SK-N-SH treated with all-trans-retinoic acid at 6 μM for 48 hours (cell line): ENCODE measurements at regions not wholly inside any gene's neighbourhood (a gene's known extent, or its start where the extent isn't known, plus 50 kb on each side); places are given as distances from the start of the nearest gene placed in this dataset.

Experiments
- ATAC-seq: fragments of 200-7000 bp; cut with Tn5 transposase; 3 replicates; pipeline ENCODE4 v1.9.1; 2020; ENCODE audit warnings: mild to moderate bottlenecking, moderate library complexity
- ARNTL ChIP-seq: fragments of 450-650 bp; formaldehyde crosslinking; IDR thresholded peaks from 2 replicates; pipeline ENCODE4 v1.5.0; 2020; ENCODE audit warnings: low read depth, mild to moderate bottlenecking, moderate library complexity, borderline replicate concordance
- BACH2 ChIP-seq: fragments of 250-450 bp; sonication (Bioruptor Pico); IDR thresholded peaks from 2 replicates; pipeline ENCODE4 v1.9.0; 2021; ENCODE audit warnings: mild to moderate bottlenecking, borderline replicate concordance
- CREB5 ChIP-seq: fragments of 250-450 bp; sonication (Bioruptor Pico); IDR thresholded peaks from 2 replicates; pipeline ENCODE4 v1.5.1; 2020; ENCODE audit warnings: low read depth, mild to moderate bottlenecking, moderate library complexity
- ESRRG ChIP-seq: fragments of 250-450 bp; sonication (Bioruptor Pico); IDR thresholded peaks from 2 replicates; pipeline ENCODE4 v1.6.1; 2021; ENCODE audit warnings: mild to moderate bottlenecking
- ISL1 ChIP-seq: fragments of 250-450 bp; sonication (Bioruptor Pico); IDR thresholded peaks from 2 replicates; pipeline ENCODE4 v2.1.2; 2022; ENCODE audit warnings: mild to moderate bottlenecking, moderate library complexity
- OSR1 ChIP-seq: fragments of 250-450 bp; sonication (Bioruptor Pico); IDR thresholded peaks from 2 replicates; pipeline ENCODE4 v1.8.0; 2022; ENCODE audit warnings: moderate library complexity, mild to moderate bottlenecking, inconsistent platforms
- PATZ1 ChIP-seq: fragments of 250-450 bp; sonication (Bioruptor Pico); IDR thresholded peaks from 2 replicates; pipeline ENCODE4 v1.8.0; 2020; ENCODE audit warnings: mild to moderate bottlenecking, moderate library complexity, borderline replicate concordance
- POU6F1 ChIP-seq: fragments of 250-450 bp; sonication (Bioruptor Pico); IDR thresholded peaks from 2 replicates; pipeline ENCODE4 v1.8.0; 2021; ENCODE audit warnings: low read depth, mild to moderate bottlenecking, moderate library complexity, borderline replicate concordance
- PPARA ChIP-seq: fragments of 250-450 bp; sonication (Bioruptor Pico); IDR thresholded peaks from 2 replicates; pipeline ENCODE4 v1.5.0; 2020; ENCODE audit warnings: mild to moderate bottlenecking, borderline replicate concordance
- RARB ChIP-seq: fragments of 250-450 bp; sonication (Bioruptor Pico); IDR thresholded peaks from 2 replicates; pipeline ENCODE4 v1.8.0; 2021; ENCODE audit warnings: mild to moderate bottlenecking, moderate library complexity
- SNAI2 ChIP-seq: fragments of 250-450 bp; sonication (Bioruptor Pico); IDR thresholded peaks from 2 replicates; pipeline ENCODE4 v1.5.0; 2020; ENCODE audit warnings: mild to moderate bottlenecking, moderate library complexity
- TCF4 ChIP-seq: fragments of 250-450 bp; sonication (Bioruptor Pico); IDR thresholded peaks from 2 replicates; pipeline ENCODE4 v1.8.0; 2021; ENCODE audit warnings: mild to moderate bottlenecking, moderate library complexity, borderline replicate concordance
- TOX ChIP-seq: fragments of 250-450 bp; sonication (Bioruptor Pico); IDR thresholded peaks from 2 replicates; pipeline ENCODE4 v1.8.0; 2021; ENCODE audit warnings: mild to moderate bottlenecking, moderate library complexity, borderline replicate concordance
- ZC3H10 ChIP-seq: fragments of 250-450 bp; sonication (Bioruptor Pico); IDR thresholded peaks from 2 replicates; pipeline ENCODE4 v1.5.1; 2021; ENCODE audit warnings: mild to moderate bottlenecking, moderate library complexity
- ZFP3 ChIP-seq: fragments of 250-450 bp; sonication (Bioruptor Pico); IDR thresholded peaks from 2 replicates; pipeline ENCODE4 v1.5.0; 2020; ENCODE audit warnings: mild to moderate bottlenecking, moderate library complexity
- ZFP30 ChIP-seq: fragments of 450-650 bp; formaldehyde crosslinking; IDR thresholded peaks from 2 replicates; pipeline ENCODE4 v1.5.0; 2022; ENCODE audit warnings: mild to moderate bottlenecking, moderate library complexity
- ZNF70 ChIP-seq: fragments of 450-650 bp; formaldehyde crosslinking; IDR thresholded peaks from 2 replicates; pipeline ENCODE4 v1.5.0; 2020; ENCODE audit warnings: mild to moderate bottlenecking, moderate library complexity
- TF ChIP-seq, protein P1 (sequence below): fragments of 250-450 bp; sonication (Bioruptor Pico); IDR thresholded peaks from 2 replicates; pipeline ENCODE4 v1.5.1; 2021; ENCODE audit warnings: mild to moderate bottlenecking, moderate library complexity
- TF ChIP-seq, protein P2 (sequence below): fragments of 250-450 bp; sonication (Bioruptor Pico); IDR thresholded peaks from 2 replicates; pipeline ENCODE4 v1.5.0; 2020; ENCODE audit warnings: mild to moderate bottlenecking, moderate library complexity

GRCh38 chr6:21450149-21450548 is 143.4 kb upstream of the SOX4 start:
- no peak for TF ChIP-seq ISL1
- TF ChIP-seq, protein P1, sequence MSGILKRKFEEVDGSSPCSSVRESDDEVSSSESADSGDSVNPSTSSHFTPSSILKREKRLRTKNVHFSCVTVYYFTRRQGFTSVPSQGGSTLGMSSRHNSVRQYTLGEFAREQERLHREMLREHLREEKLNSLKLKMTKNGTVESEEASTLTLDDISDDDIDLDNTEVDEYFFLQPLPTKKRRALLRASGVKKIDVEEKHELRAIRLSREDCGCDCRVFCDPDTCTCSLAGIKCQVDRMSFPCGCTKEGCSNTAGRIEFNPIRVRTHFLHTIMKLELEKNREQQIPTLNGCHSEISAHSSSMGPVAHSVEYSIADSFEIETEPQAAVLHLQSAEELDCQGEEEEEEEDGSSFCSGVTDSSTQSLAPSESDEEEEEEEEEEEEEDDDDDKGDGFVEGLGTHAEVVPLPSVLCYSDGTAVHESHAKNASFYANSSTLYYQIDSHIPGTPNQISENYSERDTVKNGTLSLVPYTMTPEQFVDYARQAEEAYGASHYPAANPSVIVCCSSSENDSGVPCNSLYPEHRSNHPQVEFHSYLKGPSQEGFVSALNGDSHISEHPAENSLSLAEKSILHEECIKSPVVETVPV (CRISPR knock-in tag) = no peak
- no peak for TF ChIP-seq PPARA (CRISPR knock-in tag)
- TF ChIP-seq ZFP3 (CRISPR knock-in tag) = no peak
- TF ChIP-seq POU6F1 (CRISPR knock-in tag) = no peak
- TF ChIP-seq ARNTL (CRISPR knock-in tag) = no peak
- no peak for TF ChIP-seq PATZ1
- TF ChIP-seq, protein P2, sequence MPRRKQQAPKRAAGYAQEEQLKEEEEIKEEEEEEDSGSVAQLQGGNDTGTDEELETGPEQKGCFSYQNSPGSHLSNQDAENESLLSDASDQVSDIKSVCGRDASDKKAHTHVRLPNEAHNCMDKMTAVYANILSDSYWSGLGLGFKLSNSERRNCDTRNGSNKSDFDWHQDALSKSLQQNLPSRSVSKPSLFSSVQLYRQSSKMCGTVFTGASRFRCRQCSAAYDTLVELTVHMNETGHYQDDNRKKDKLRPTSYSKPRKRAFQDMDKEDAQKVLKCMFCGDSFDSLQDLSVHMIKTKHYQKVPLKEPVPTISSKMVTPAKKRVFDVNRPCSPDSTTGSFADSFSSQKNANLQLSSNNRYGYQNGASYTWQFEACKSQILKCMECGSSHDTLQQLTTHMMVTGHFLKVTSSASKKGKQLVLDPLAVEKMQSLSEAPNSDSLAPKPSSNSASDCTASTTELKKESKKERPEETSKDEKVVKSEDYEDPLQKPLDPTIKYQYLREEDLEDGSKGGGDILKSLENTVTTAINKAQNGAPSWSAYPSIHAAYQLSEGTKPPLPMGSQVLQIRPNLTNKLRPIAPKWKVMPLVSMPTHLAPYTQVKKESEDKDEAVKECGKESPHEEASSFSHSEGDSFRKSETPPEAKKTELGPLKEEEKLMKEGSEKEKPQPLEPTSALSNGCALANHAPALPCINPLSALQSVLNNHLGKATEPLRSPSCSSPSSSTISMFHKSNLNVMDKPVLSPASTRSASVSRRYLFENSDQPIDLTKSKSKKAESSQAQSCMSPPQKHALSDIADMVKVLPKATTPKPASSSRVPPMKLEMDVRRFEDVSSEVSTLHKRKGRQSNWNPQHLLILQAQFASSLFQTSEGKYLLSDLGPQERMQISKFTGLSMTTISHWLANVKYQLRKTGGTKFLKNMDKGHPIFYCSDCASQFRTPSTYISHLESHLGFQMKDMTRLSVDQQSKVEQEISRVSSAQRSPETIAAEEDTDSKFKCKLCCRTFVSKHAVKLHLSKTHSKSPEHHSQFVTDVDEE (CRISPR knock-in tag) = no peak
- TF ChIP-seq ESRRG = no peak
- no peak for TF ChIP-seq BACH2 (CRISPR knock-in tag)
- TF ChIP-seq ZC3H10 (CRISPR knock-in tag) = no peak
- no peak for TF ChIP-seq CREB5 (CRISPR knock-in tag)
- no peak for TF ChIP-seq ZNF70
- TF ChIP-seq TOX (CRISPR knock-in tag) = no peak
- no peak for TF ChIP-seq OSR1 (CRISPR knock-in tag)
- no peak for TF ChIP-seq SNAI2 (CRISPR knock-in tag)
- TF ChIP-seq, all 23 proteins: peak for 0
- no peak for ATAC-seq

DNA sequence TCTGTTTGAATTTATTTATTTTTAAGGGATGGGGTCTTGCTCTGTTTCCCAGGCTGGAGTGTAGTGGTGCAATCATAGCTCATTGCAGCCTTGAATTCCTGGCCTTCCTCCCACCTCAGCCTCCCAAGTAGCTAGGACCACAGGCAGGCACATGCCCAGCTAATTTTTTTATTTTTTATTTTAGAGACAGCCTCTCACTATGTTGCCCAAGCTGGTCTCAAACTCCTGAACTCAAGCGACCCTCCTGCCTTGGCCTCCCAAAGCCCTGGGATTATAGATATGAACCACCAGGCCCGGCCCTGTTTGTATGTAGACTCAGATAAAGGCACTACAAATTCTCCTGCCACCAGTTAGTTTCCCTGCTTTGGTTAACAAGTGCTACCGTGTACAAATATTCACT is 142.9 kb upstream of the SOX4 start:
- ATAC-seq = no peak
- TF ChIP-seq BACH2 (CRISPR knock-in tag) (no peak), TCF4 (CRISPR knock-in tag) (no peak), SNAI2 (CRISPR knock-in tag) (no peak), PPARA (CRISPR knock-in tag) (no peak), ZFP3 (CRISPR knock-in tag) (no peak), POU6F1 (CRISPR knock-in tag) (no peak), OSR1 (CRISPR knock-in tag) (no peak), ISL1 (no peak), RARB (CRISPR knock-in tag) (no peak), ZNF70 (no peak), ARNTL (CRISPR knock-in tag) (no peak), PATZ1 (no peak), ZFP30 (CRISPR knock-in tag) (no peak), ESRRG (no peak), ZC3H10 (CRISPR knock-in tag) (no peak)
- TF ChIP-seq, protein P2 (CRISPR knock-in tag) = no peak
- TF ChIP-seq, protein P1 (CRISPR knock-in tag) = no peak
